Fibroblast of lung (primary cell): ENCODE measurements at regions not wholly inside any gene's neighbourhood (a gene's known extent, or its start where the extent isn't known, plus 50 kb on each side); places are given as distances from the start of the nearest gene placed in this dataset.

Experiments used
- EZH2 ChIP-seq: IDR thresholded peaks from 2 replicates; pipeline ENCODE4 v1.5.1; 2012; ENCODE audit warnings: low read length, control low read depth, mild to moderate bottlenecking; ENCODE audit errors: missing control alignments
- TF ChIP-seq, protein P1 (sequence below), 2 donors: IDR thresholded peaks in 1 of 2; conservative IDR thresholded peaks in 1 of 2; 1 replicate in 1 of 2; 2 replicates in 1 of 2; pipeline ENCODE4 v1.5.1; 2011 to 2012; ENCODE audit warnings: low read length in 2 of 2, control low read depth in 1 of 2, inconsistent platforms in 1 of 2, low read depth in 1 of 2, mild to moderate bottlenecking in 1 of 2

DNA sequence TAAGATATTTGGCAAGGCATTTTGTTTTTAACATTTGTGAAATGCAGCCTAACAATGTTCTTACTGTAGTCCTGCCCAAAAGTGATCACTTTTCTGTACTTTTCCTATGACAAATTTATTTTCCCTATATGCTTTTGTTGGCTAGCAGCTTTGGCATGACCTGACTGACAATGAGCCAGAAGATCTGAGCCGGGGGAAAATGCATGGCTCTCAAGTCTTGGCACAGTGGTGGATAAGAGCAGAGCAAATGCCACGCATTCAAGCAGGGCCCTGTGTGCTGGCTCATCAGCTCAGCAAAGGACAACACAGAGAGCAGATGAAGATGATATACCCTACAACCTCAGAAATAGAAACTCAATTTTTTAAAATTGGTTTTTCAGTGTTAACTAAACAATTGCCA is 187.3 kb downstream of the ANAPC10 start:
- TF ChIP-seq, protein P1, sequence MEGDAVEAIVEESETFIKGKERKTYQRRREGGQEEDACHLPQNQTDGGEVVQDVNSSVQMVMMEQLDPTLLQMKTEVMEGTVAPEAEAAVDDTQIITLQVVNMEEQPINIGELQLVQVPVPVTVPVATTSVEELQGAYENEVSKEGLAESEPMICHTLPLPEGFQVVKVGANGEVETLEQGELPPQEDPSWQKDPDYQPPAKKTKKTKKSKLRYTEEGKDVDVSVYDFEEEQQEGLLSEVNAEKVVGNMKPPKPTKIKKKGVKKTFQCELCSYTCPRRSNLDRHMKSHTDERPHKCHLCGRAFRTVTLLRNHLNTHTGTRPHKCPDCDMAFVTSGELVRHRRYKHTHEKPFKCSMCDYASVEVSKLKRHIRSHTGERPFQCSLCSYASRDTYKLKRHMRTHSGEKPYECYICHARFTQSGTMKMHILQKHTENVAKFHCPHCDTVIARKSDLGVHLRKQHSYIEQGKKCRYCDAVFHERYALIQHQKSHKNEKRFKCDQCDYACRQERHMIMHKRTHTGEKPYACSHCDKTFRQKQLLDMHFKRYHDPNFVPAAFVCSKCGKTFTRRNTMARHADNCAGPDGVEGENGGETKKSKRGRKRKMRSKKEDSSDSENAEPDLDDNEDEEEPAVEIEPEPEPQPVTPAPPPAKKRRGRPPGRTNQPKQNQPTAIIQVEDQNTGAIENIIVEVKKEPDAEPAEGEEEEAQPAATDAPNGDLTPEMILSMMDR (conservative IDR thresholded peaks at IDR 0.05 in 1 of 2, IDR thresholded peaks at IDR 0.05 in 1 of 2; ENCODE audit: low read depth in 1 of 2, low read length in 2 of 2) = no peak
- TF ChIP-seq EZH2 = no peak
